IMR-90 (cell line): ENCODE measurements at regions not wholly inside any gene's neighbourhood (a gene's known extent, or its start where the extent isn't known, plus 50 kb on each side); places are given as distances from the start of the nearest gene placed in this dataset.

Experiments used
- ATAC-seq: fragments of 200-7000 bp; cut with Tn5 transposase; 2 replicates; pipeline ENCODE4 v1.9.1; 2020; ENCODE audit warnings: low read depth, mild to moderate bottlenecking, moderate library complexity
- BruUV-seq: library from RNA; stranded (reverse); fragments of 400-500 nt; replicated peaks from 2 replicates; lab custom pipeline; 2021; lab: Mats Ljungman, UMichigan
- CTCF ChIA-PET: fragments of 300-600 bp; formaldehyde crosslinking; extraction: SDS; loops from one replicate; lab custom pipeline; 2021; ENCODE audit warnings: antibody characterized with exemption; lab: Yijun Ruan, JAX
- POLR2A ChIA-PET: fragments of 300-600 bp; sonication (Branson Sonifier 250); formaldehyde crosslinking; loops from one replicate; lab custom pipeline; 2022; ENCODE audit warnings: antibody characterized with exemption; ENCODE audit not compliant: unreplicated experiment; lab: Charles Lee
- DNase-seq: peaks from one replicate; pipeline ENCODE4 v3.0.0; 2013
- H2AFZ ChIP-seq: replicated peaks from 2 replicates; pipeline ENCODE3; 2013; ENCODE audit warnings: low read length, mild to moderate bottlenecking; ENCODE audit not compliant: poor library complexity
- H2AK5ac ChIP-seq: 2 replicates; pipeline ENCODE4 v1.6.1; 2013; ENCODE audit warnings: low read depth, low read length, inconsistent platforms
- H2AK9ac ChIP-seq: replicated peaks from 2 replicates; pipeline ENCODE3; 2013; ENCODE audit warnings: mild to moderate bottlenecking, low read depth, low read length, moderate library complexity; ENCODE audit not compliant: poor library complexity
- H2BK120ac ChIP-seq: 2 replicates; pipeline ENCODE4 v1.6.1; 2013; ENCODE audit warnings: low read depth, low read length, inconsistent platforms
- H2BK15ac ChIP-seq: 3 replicates; pipeline ENCODE4 v1.6.1; 2013; ENCODE audit warnings: low read depth, low read length, inconsistent platforms
- H2BK20ac ChIP-seq: 2 replicates; pipeline ENCODE4 v1.6.1; 2013; ENCODE audit warnings: low read depth, mild to moderate bottlenecking, inconsistent platforms, low read length, moderate library complexity
- H2BK5ac ChIP-seq: 2 replicates; pipeline ENCODE4 v1.6.1; 2013; ENCODE audit warnings: mild to moderate bottlenecking, low read depth, low read length, inconsistent platforms; ENCODE audit not compliant: poor library complexity, severe bottlenecking
- H3K14ac ChIP-seq: replicated peaks from 2 replicates; pipeline ENCODE4 v1.6.1; 2013; ENCODE audit warnings: low read depth, low read length, inconsistent platforms
- H3K18ac ChIP-seq: 2 replicates; pipeline ENCODE4 v1.6.1; 2013; ENCODE audit warnings: low read depth, low read length, control low read depth
- H3K23ac ChIP-seq: 2 replicates; pipeline ENCODE4 v1.6.1; 2013; ENCODE audit warnings: low read depth, low read length, inconsistent platforms
- H3K27ac ChIP-seq: 2 replicates; pipeline ENCODE4 v1.5.1; 2013; ENCODE audit warnings: mild to moderate bottlenecking, control low read depth, low read length; ENCODE audit not compliant: insufficient read depth
- H3K27me3 ChIP-seq: 2 replicates; pipeline ENCODE4 v1.6.1; 2013; ENCODE audit warnings: low read length; ENCODE audit not compliant: control insufficient read depth, insufficient read depth
- H3K36me3 ChIP-seq: 2 replicates; pipeline ENCODE4 v1.6.1; 2013; ENCODE audit warnings: low read length, mixed read lengths; ENCODE audit not compliant: control insufficient read depth, insufficient read depth
- H3K4ac ChIP-seq: 2 replicates; pipeline ENCODE4 v1.6.1; 2013; ENCODE audit warnings: low read depth, low read length, inconsistent platforms
- H3K4me1 ChIP-seq: 2 replicates; pipeline ENCODE4 v1.6.1; 2013; ENCODE audit warnings: low read length, mixed read lengths; ENCODE audit not compliant: control insufficient read depth, insufficient read depth
- H3K4me2 ChIP-seq: 2 replicates; pipeline ENCODE4 v1.6.1; 2013; ENCODE audit warnings: low read depth, mild to moderate bottlenecking, control low read depth, low read length, moderate library complexity
- H3K4me3 ChIP-seq: 2 replicates; pipeline ENCODE4 v1.5.1; 2013; ENCODE audit warnings: low read depth, mild to moderate bottlenecking, control low read depth, low read length, moderate library complexity; ENCODE audit not compliant: insufficient read depth
- H3K56ac ChIP-seq: 2 replicates; pipeline ENCODE4 v1.6.1; 2013; ENCODE audit warnings: low read length, inconsistent platforms; ENCODE audit not compliant: insufficient read depth; ENCODE audit errors: extremely low read depth
- H3K79me1 ChIP-seq, 2 experiments: 2 replicates each; pipeline ENCODE4 v1.6.1; 2013; ENCODE audit warnings: low read length in 2 of 2, inconsistent platforms in 1 of 2, low read depth in 1 of 2
- H3K9ac ChIP-seq: 2 replicates; pipeline ENCODE4 v1.6.1; 2013; ENCODE audit warnings: low read depth, low read length, control low read depth
- H3K9me1 ChIP-seq: 2 replicates; pipeline ENCODE4 v1.6.1; 2013; ENCODE audit warnings: low read length, inconsistent platforms; ENCODE audit not compliant: insufficient read depth
- H3K9me3 ChIP-seq: 2 replicates; pipeline ENCODE4 v1.6.1; 2013; ENCODE audit warnings: low read length; ENCODE audit not compliant: control insufficient read depth, insufficient read depth
- H4K20me1 ChIP-seq: 2 replicates; pipeline ENCODE4 v1.6.1; 2013; ENCODE audit warnings: low read length, inconsistent platforms; ENCODE audit not compliant: insufficient read depth
- H4K5ac ChIP-seq: 2 replicates; pipeline ENCODE4 v1.6.1; 2013; ENCODE audit warnings: mild to moderate bottlenecking, low read depth, low read length, control low read depth
- H4K8ac ChIP-seq, 2 experiments: 2 replicates each; pipeline ENCODE4 v1.6.1; 2013; ENCODE audit warnings: low read depth in 2 of 2, low read length in 2 of 2, control low read depth in 1 of 2, inconsistent platforms in 1 of 2
- H4K91ac ChIP-seq: 2 replicates; pipeline ENCODE4 v1.6.1; 2013; ENCODE audit warnings: low read depth, low read length, inconsistent platforms; ENCODE audit not compliant: insufficient read depth
- CHD1 ChIP-seq: IDR thresholded peaks from 2 replicates; pipeline ENCODE4 v1.6.1; 2012; ENCODE audit warnings: low read depth, low read length, improper control_type of control experiment
- ELK1 ChIP-seq: fragments of 150-350 bp; IDR thresholded peaks from 2 replicates; pipeline ENCODE4 v1.6.1; 2016; ENCODE audit warnings: low read depth, mild to moderate bottlenecking, low read length, moderate library complexity, borderline replicate concordance
- MAZ ChIP-seq: IDR thresholded peaks from 2 replicates; pipeline ENCODE4 v1.6.1; 2012; ENCODE audit warnings: low read depth, mild to moderate bottlenecking, low read length, improper control_type of control experiment, moderate library complexity, borderline replicate concordance
- MXI1 ChIP-seq: IDR thresholded peaks from 2 replicates; pipeline ENCODE4 v1.6.1; 2012; ENCODE audit warnings: low read depth, mild to moderate bottlenecking, low read length, moderate library complexity, borderline replicate concordance
- POLR2A ChIP-seq: IDR thresholded peaks from 2 replicates; pipeline ENCODE4 v1.6.1; 2012; ENCODE audit warnings: mild to moderate bottlenecking, low read depth, low read length
- RCOR1 ChIP-seq: IDR thresholded peaks from 2 replicates; pipeline ENCODE4 v1.6.1; 2012; ENCODE audit warnings: mild to moderate bottlenecking, low read length, improper control_type of control experiment; ENCODE audit not compliant: insufficient replicate concordance
- RFX5 ChIP-seq: IDR thresholded peaks from 2 replicates; pipeline ENCODE4 v1.8.0; 2012; ENCODE audit warnings: low read depth, mild to moderate bottlenecking, low read length, moderate library complexity
- SMC3 ChIP-seq: fragments of 150-350 bp; IDR thresholded peaks from 2 replicates; pipeline ENCODE4 v1.6.1; 2016; ENCODE audit warnings: low read depth, mild to moderate bottlenecking, antibody characterized with exemption, low read length, moderate library complexity
- WGBS, 2 experiments: methylation state at CpG; one replicate each; pipeline versions ENCODE4 v1.1.5 to v1.1.7; 2013; ENCODE audit warnings: missing lambda C conversion rate in 2 of 2; ENCODE audit not compliant: insufficient read length in 1 of 2; ENCODE audit errors: extremely low coverage in 2 of 2; 5-methylcytosine and 5-hydroxymethylcytosine counted together
- dilution Hi-C: fragments of 300-500 bp; cut with HindIII; formaldehyde crosslinking; loops from one replicate; pipeline ENCODE4 v1.14.3; 2018; ENCODE audit warnings: low sequenced_read_pairs; ENCODE audit not compliant: unreplicated experiment
- in situ Hi-C: fragments of 300-500 bp; cut with MboI; formaldehyde crosslinking; loops from 3 replicates; pipeline ENCODE4 v1.14.3; 2019; ENCODE audit warnings: low sequenced_read_pairs, inconsistent platforms, mixed read lengths
- intact Hi-C: fragments of 100-400 bp; cut with micrococcal nuclease; formaldehyde crosslinking; loops from 2 replicates; pipeline ENCODE4 v1.10.0; 2022
- TF ChIP-seq, protein P1 (sequence below): fragments of 150-350 bp; IDR thresholded peaks from 2 replicates; pipeline ENCODE4 v1.6.1; 2017; ENCODE audit warnings: mild to moderate bottlenecking, antibody characterized with exemption, low read length, low read depth

GRCh38 chrX:22648281-22648680 is 351.5 kb upstream of the DDX53 start:
- dilution Hi-C loops, result no loop called here
- H4K5ac ChIP-seq, result no peak overlapping the region
- H4K91ac ChIP-seq, result no peak overlapping the region
- H3K4me2 ChIP-seq, result no peak overlapping the region
- no peak overlapping the region for H3K18ac ChIP-seq
- intact Hi-C loops, result no loop called here
- no peaks in the 10 kb centered on the region for H3K79me1 ChIP-seq
- H3K27ac ChIP-seq, result no peak overlapping the region
- ChIA-PET POLR2A (no interaction called here), CTCF (no interaction called here)
- no peak overlapping the region for H2AK5ac ChIP-seq
- H4K20me1 ChIP-seq, result no peaks in the 10 kb centered on the region
- no peak overlapping the region for H4K8ac ChIP-seq
- in situ Hi-C loops, result no loop called here
- H2BK120ac ChIP-seq, result no peak overlapping the region
- H3K36me3 ChIP-seq, result no peaks in the 10 kb centered on the region
- H3K9me3 ChIP-seq, result no peaks in the 10 kb centered on the region
- H3K14ac ChIP-seq, result no peak overlapping the region
- H2AFZ ChIP-seq, result no peak overlapping the region
- no peaks in the 10 kb centered on the region for H3K27me3 ChIP-seq
- no peak overlapping the region for H2BK5ac ChIP-seq
- H2BK20ac ChIP-seq, result no peak overlapping the region
- no peaks in the 10 kb centered on the region for H3K4me1 ChIP-seq
- no TSS peak for BruUV-seq
- H3K9ac ChIP-seq, result no peak overlapping the region
- no peak overlapping the region for H3K4ac ChIP-seq
- H3K4me3 ChIP-seq, result no peak overlapping the region
- H2BK15ac ChIP-seq, result no peak overlapping the region
- no peak overlapping the region for H2AK9ac ChIP-seq
- 48% methylated on average over 3 of the region's 6 CpGs; no CpG with 5 or more reads in 1 of the 2 experiments for WGBS, 2 experiments
- no peak for ATAC-seq
- no peak overlapping the region for H3K56ac ChIP-seq
- no peak for DNase-seq
- TF ChIP-seq ELK1 (no peak), POLR2A (no peak), CHD1 (no peak), RFX5 (no peak), MAZ (no peak), RCOR1 (no peak), SMC3 (no peak), MXI1 (no peak)
- TF ChIP-seq, protein P1, sequence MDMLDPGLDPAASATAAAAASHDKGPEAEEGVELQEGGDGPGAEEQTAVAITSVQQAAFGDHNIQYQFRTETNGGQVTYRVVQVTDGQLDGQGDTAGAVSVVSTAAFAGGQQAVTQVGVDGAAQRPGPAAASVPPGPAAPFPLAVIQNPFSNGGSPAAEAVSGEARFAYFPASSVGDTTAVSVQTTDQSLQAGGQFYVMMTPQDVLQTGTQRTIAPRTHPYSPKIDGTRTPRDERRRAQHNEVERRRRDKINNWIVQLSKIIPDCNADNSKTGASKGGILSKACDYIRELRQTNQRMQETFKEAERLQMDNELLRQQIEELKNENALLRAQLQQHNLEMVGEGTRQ, result no peak
- no peak overlapping the region for H3K23ac ChIP-seq
- no peaks in the 10 kb centered on the region for H3K9me1 ChIP-seq
